Panc1 (cell line): ENCODE measurements at regions not wholly inside any gene's neighbourhood (a gene's known extent, or its start where the extent isn't known, plus 50 kb on each side); places are given as distances from the start of the nearest gene placed in this dataset.

Experiments used
- ATAC-seq: fragments of 200-7000 bp; cut with Tn5 transposase; 2 replicates; pipeline ENCODE4 v1.9.1; 2020; ENCODE audit warnings: mild to moderate bottlenecking, moderate library complexity
- BruUV-seq: library from RNA; stranded (reverse); fragments of 400-500 nt; replicated peaks from 2 replicates; lab custom pipeline; 2021; lab: Mats Ljungman, UMichigan
- CTCF ChIA-PET: fragments of 300-600 bp; sonication (Branson Sonifier 250); formaldehyde crosslinking; loops from one replicate; lab custom pipeline; 2022; ENCODE audit warnings: antibody characterized with exemption; lab: Charles Lee
- POLR2A ChIA-PET: fragments of 300-600 bp; sonication (Branson Sonifier 250); formaldehyde crosslinking; loops from one replicate; lab custom pipeline; 2022; ENCODE audit warnings: antibody characterized with exemption; lab: Charles Lee
- DNase-seq: peaks from one replicate; pipeline ENCODE4 v3.0.0-alpha.2; 2010; ENCODE audit warnings: low read depth, low spot score
- H3K27ac ChIP-seq: 2 replicates; pipeline ENCODE4 v1.5.1; 2011; ENCODE audit warnings: mild to moderate bottlenecking, low read length, inconsistent platforms
- H3K27me3 ChIP-seq: fragments of 200-500 bp; sonication (Bioruptor generic); 2 replicates; pipeline ENCODE4 v1.6.0; 2014; ENCODE audit warnings: low read length, inconsistent platforms; ENCODE audit not compliant: control insufficient read depth, insufficient read depth
- H3K36me3 ChIP-seq: fragments of 200-500 bp; sonication (Bioruptor generic); 2 replicates; pipeline ENCODE4 v1.5.1; 2014; ENCODE audit warnings: inconsistent platforms, mild to moderate bottlenecking, low read length, moderate library complexity; ENCODE audit not compliant: control insufficient read depth, insufficient read depth
- H3K4me1 ChIP-seq: 2 replicates; pipeline ENCODE4 v1.5.1; 2011; ENCODE audit warnings: inconsistent platforms, mild to moderate bottlenecking, low read length, moderate library complexity; ENCODE audit not compliant: control insufficient read depth, insufficient read depth
- H3K4me3 ChIP-seq, 2 experiments: 2 replicates each; pipeline ENCODE4 v1.5.1; 2011 to 2012; ENCODE audit warnings: low read depth in 2 of 2, low read length in 2 of 2, mild to moderate bottlenecking in 2 of 2, inconsistent platforms in 1 of 2, moderate library complexity in 1 of 2
- H3K9me3 ChIP-seq: fragments of 200-500 bp; sonication (Bioruptor generic); 2 replicates; pipeline ENCODE4 v1.5.1; 2014; ENCODE audit warnings: low read depth, mild to moderate bottlenecking, inconsistent platforms, low read length, moderate library complexity; ENCODE audit not compliant: control insufficient read depth, insufficient read depth
- POLR2AphosphoS5 ChIP-seq: IDR thresholded peaks from 2 replicates; pipeline ENCODE4 v1.6.1; 2012; ENCODE audit warnings: mild to moderate bottlenecking, low read depth, low read length, moderate library complexity
- REST ChIP-seq, 2 experiments: IDR thresholded peaks; 2 replicates each; pipeline ENCODE4 v1.6.1; 2011 to 2012; ENCODE audit warnings: low read depth in 2 of 2, control low read depth in 1 of 2, low read length in 1 of 2, mild to moderate bottlenecking in 1 of 2, moderate library complexity in 1 of 2; ENCODE audit not compliant: insufficient read depth in 1 of 2
- SIN3A ChIP-seq: IDR thresholded peaks from 2 replicates; pipeline ENCODE4 v1.6.1; 2012; ENCODE audit warnings: low read depth, mild to moderate bottlenecking, low read length, moderate library complexity, borderline replicate concordance; ENCODE audit not compliant: insufficient read depth
- TCF7L2 ChIP-seq: IDR thresholded peaks from 2 replicates; pipeline ENCODE4 v1.6.1; 2011; ENCODE audit warnings: mild to moderate bottlenecking, low read depth, low read length, inconsistent platforms
- in situ Hi-C: cut with HindIII; loops from 2 replicates; pipeline ENCODE4 v1.10.0; 2016; ENCODE audit warnings: low sequenced_read_pairs, low pct_unique_long_range_greater_than_20kb
- intact Hi-C: fragments of 100-400 bp; cut with micrococcal nuclease; formaldehyde crosslinking; loops from one replicate; pipeline ENCODE4 v1.10.0; 2022; ENCODE audit not compliant: unreplicated experiment
- TF ChIP-seq, protein P1 (sequence below): fragments of 450-650 bp; IDR thresholded peaks from 2 replicates; pipeline ENCODE4 v1.5.1; 2017; ENCODE audit warnings: mild to moderate bottlenecking

DNA sequence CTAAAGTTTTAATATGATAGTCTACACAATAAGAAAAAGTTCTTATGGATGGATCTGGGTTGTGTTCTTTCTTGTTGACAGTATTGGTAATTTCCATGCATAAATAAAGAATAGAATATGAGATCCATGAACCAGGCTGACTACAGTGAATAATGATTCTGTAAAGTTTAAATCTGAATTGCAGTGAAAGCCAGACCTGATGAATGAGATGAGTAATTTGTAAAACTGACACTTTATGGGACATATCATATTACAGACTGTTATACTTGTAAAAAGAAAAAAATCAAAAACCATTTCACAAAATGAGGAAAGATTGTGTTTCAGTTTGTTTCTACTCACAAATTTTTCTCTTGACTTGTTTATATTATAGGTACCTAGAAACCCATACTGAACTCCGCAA, 164.9 kb upstream of the SCN7A start:
- no peaks in the 10 kb centered on the region for H3K27me3 ChIP-seq
- in situ Hi-C loops, result no loop called here
- H3K27ac ChIP-seq, result no peak overlapping the region
- BruUV-seq, result no TSS peak
- DNase-seq (no peak), ATAC-seq (no peak)
- POLR2A ChIA-PET, result no interaction called here
- H3K4me1 ChIP-seq, result no peaks in the 10 kb centered on the region
- no peaks in the 10 kb centered on the region for H3K36me3 ChIP-seq
- CTCF ChIA-PET, result no interaction called here
- H3K9me3 ChIP-seq, result no peaks in the 10 kb centered on the region
- H3K4me3 ChIP-seq, result no peak overlapping the region
- intact Hi-C loops, result no loop called here
- no peak for TF ChIP-seq REST (IDR thresholded peaks at IDR 0.05; ENCODE audit: insufficient read depth in 1 of 2, low read depth in 2 of 2, low read length in 1 of 2)
- TF ChIP-seq SIN3A, result no peak
- no peak for TF ChIP-seq TCF7L2
- TF ChIP-seq, protein P1, sequence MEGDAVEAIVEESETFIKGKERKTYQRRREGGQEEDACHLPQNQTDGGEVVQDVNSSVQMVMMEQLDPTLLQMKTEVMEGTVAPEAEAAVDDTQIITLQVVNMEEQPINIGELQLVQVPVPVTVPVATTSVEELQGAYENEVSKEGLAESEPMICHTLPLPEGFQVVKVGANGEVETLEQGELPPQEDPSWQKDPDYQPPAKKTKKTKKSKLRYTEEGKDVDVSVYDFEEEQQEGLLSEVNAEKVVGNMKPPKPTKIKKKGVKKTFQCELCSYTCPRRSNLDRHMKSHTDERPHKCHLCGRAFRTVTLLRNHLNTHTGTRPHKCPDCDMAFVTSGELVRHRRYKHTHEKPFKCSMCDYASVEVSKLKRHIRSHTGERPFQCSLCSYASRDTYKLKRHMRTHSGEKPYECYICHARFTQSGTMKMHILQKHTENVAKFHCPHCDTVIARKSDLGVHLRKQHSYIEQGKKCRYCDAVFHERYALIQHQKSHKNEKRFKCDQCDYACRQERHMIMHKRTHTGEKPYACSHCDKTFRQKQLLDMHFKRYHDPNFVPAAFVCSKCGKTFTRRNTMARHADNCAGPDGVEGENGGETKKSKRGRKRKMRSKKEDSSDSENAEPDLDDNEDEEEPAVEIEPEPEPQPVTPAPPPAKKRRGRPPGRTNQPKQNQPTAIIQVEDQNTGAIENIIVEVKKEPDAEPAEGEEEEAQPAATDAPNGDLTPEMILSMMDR, result no peak
- TF ChIP-seq POLR2AphosphoS5, result no peak

DNA sequence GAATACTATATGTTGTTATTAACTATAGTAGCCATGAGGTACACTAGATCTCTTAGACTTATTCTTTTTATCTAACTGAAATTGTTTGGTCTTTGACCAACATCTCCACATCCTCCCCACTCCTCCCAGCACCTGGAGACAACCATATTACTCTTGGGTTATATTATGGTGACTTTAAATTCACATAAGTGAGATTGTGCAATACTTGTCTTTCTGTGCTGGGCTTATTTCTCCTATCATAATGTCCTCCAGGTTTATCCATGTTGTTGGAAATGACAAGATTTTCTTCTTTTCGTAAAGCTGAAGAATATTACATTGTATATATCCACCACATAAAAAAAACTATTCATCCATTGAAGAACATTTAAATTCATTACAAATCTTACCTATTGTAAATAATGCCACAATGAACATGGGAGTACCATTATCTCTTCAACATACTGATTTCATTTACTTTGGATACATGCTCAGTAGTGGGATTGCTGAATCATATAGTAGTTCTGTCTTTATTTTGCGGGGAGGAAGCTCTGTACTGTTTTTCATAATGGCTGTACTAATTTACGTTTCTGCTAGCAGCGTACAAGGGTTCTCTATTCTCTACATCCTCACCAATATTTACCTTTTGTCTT, 159.2 kb upstream of the SCN7A start:
- Histone ChIP-seq H3K27me3 (no peaks in the 10 kb centered on the region), H3K4me3 (no peak overlapping the region), H3K9me3 (no peaks in the 10 kb centered on the region), H3K36me3 (no peaks in the 10 kb centered on the region), H3K27ac (no peak overlapping the region), H3K4me1 (no peaks in the 10 kb centered on the region)
- TF ChIP-seq REST (IDR thresholded peaks at IDR 0.05; ENCODE audit: insufficient read depth in 1 of 2, low read depth in 2 of 2, low read length in 1 of 2), result no peak
- no peak for TF ChIP-seq TCF7L2
- no peak for TF ChIP-seq SIN3A
- no peak for TF ChIP-seq POLR2AphosphoS5
- TF ChIP-seq, protein P1, result no peak
- in situ Hi-C loops, result no loop called here
- POLR2A ChIA-PET, result no interaction called here
- BruUV-seq, result no TSS peak
- intact Hi-C loops, result no loop called here
- no peak for DNase-seq
- CTCF ChIA-PET, result no interaction called here
- ATAC-seq, result no peak
